ENCODE measurements at regions not wholly inside any gene's neighbourhood (a gene's known extent, or its start where the extent isn't known, plus 50 kb on each side); places are given as distances from the start of the nearest gene placed in this dataset.

- no peak for DNase-seq
These were observed 156.2 kb upstream of the NSMCE3 start for GRCh38 chr15:29425864-29426263.

DNA sequence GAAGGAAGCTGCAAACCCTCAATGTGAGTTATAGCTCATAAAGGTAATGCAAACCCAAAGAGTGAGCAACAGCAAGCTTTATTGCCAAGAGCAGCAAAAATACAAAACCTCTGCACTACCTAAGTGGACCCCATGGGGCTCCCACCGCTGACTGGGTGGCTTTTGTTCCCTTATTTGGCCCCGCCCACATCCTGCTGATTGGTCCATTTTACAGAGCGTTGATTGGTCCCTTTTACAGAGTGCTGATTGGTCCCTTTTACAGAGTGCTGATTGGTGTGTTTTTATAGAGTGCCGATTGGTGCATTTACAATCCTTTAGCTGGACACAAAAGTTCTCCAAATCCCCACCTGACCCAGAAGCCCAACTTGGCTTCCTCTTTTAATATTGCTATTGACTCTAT, 154.5 kb upstream of the NSMCE3 start:
- DNase-seq = no peak

DNA sequence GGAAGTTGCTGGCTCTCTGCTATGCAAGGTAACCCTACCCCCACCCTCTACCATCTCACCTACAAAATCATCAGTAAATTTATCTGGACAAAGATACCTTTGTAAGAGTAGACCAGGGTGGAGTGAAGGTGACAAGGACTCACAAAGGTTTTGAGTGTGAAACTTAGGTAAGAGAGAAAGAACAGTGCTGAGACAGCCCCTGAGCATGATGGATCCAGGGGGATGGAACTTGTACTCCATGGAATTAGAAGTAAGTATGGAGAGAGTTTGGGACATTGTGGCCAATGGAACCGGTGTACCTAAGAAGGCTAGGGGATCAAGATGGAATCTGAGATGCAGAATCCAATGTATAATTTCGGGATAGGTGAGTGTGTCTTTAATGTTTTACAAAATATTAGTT, 153.0 kb upstream of the NSMCE3 start:
- no peak for DNase-seq

DNA sequence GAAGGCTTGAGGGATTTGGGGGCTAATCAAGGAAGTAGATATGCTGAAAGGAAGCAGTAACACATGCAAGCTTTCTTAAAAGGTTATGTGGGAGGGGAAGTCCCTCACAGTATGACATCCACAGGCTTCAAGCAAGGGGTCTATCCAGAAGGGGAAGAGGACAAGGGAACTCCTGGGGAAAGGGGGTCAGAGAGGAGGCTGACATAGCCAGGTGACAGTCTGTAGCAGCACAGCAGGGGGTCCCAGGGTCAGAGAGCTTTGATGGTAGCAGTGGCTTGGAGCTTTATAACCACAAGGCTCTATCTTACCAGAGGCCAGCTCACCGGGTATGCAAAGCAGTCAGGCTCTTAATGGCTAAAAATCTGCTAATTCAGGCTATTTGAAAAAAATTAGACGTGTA, 150.6 kb upstream of the NSMCE3 start:
- no peak for DNase-seq

DNA sequence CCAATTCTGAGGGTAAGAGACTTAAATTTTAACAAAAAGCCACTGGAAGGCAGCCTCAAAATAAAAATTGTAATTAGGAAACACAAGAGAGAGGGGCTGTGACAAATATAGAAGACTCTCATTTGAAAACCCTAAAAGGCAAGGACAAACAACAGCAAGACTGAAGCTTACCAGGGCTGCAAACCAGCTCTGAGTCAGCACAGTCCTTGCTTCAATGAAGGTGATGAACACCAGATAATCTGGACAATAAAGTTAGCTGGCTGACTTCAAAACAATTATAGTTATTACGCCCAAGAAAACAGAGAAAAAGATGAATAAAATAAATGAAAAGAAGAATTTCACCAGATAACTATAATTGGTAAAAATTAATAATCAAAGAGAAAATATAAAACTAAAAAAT, 149.3 kb upstream of the NSMCE3 start:
- DNase-seq = no peak

DNA sequence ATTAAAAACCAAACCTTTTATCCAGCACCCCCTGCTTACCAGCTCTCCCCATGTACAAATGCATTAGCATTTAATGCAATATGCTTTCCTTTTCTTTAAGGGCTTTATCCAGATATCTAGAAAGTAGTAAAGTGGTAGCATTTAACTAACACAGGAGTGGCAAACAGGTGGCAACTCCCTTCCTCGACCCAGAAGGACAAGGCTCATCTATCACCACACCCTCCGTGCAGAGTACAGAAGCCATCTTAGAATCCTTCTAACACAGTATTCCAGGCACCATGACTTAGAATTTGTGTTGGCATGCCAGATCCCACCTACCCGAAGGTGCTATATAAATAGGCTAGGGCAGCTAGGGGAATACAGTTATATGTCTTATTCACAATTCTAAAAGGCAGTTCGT, 148.6 kb upstream of the NSMCE3 start:
- no peak for DNase-seq

GRCh38 chr15:29411299-29411698, 141.7 kb upstream of the NSMCE3 start:
- no peak for DNase-seq

DNA sequence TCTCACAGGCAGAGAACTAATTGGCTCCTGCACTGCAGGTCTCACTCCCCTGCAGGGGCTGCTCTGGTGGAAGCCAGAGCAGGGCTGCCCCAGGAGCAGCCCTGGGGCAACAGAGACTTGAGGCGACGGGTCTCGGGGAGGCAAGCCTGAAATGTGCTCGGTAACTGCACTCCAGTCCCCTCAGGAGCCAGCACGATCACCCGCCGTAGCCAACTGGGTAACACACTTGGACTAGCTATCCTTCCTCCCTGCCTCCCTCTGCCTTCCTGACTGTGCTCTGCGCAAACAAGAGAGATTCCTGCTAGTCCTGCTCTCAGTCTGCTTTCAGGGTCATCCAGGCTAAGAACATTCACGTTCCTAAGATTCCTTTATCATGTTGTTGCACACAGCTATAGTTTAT, 140.7 kb upstream of the NSMCE3 start:
- no peak for DNase-seq

GRCh38 chr15:29409890-29410289, 140.3 kb upstream of the NSMCE3 start:
- DNase-seq = no peak

- no peak for DNase-seq
These were observed 135.9 kb upstream of the NSMCE3 start for GRCh38 chr15:29405564-29405963.

DNA sequence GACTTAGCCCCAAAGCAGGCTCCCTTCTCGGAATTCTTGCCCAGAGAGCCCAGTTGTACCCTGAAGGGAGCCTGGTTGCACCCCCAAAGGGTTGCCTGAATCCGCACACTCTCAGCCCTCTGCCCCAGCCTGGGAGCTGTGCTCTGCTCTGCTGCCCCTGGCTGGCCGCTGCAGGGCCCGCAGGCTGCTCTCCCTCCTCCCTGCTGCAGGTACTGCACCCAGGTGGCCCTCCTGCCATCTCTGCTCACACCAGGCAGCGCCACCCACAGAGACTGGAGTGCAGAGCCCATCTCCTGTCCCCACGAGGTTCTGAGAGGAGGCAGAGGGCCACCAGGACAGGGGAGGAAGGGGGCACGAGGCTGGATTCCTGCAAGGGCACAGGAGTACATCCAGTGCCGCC, 134.2 kb upstream of the NSMCE3 start:
- DNase-seq = no peak

GRCh38 chr15:29401644-29402043, 132.0 kb upstream of the NSMCE3 start:
- DNase-seq = no peak

DNA sequence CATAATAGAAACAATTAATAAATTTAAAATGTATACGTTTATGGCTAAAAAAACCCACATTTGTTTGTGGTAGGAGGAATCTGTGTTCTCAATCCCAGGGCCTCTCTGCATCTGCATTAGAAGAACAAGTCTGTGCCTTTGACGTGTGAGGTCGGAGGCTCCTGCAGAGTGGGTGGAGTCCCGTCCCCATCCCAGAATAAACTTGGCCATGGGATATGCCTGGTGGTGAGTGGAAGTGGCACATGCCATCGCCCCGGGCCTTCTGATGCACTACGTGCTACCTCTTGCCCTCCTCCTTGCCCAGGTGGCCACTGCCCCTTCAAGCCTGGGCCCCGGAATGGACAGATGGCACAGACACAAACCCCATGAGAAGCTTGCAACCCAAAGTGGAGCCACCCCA, 131.1 kb upstream of the NSMCE3 start:
- no peak for DNase-seq

DNA sequence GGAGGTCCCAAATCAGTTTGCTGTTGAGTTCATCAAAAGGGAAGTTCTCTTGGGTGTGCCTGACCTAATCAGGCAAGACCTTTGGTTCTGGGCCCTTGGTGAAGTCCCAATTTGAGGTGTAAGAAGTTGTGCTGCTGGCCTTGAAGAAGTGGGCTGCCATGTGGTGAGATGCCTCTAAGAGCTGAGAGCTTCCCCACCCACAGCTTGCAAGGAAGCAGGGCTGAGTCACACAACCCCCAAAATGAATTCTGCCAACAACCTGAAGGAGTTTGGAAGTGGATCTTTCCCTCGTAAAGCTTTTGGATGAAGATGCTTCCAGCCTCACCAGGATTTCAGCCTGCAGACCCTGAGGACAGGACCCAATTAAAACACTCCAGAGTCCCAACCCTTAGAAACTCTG, 129.3 kb upstream of the NSMCE3 start:
- no peak for DNase-seq

DNA sequence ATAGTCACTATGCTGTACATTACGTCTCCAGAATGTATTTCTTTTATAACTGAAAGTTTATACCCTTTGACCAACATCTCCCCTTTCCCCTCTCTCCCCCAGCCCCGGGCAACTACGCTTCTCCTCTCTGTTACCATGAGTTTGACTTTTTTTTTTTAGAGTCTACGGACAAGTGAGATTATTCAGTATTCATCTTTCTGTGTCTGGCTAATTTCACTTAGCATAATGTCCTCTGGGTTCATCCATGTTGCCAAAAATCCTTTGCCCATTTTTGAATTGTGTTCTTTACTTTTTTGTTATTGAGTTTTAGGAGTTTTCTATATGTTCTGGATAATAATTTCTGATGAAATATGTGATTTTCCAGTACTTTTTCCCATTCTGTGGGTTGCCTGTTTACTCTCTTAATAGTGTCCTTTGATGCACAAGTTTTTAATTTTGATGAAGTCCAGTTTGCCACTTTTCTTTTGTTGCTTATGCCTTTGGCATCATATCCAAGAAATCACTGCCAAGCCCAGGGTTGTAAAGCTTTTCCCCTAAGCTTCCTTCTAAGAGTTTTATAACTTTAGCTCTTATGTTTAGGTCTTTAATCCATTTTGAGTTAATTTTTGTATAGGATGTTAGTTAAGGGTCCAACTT, 126.7 kb upstream of the NSMCE3 start:
- no peak for DNase-seq

DNA sequence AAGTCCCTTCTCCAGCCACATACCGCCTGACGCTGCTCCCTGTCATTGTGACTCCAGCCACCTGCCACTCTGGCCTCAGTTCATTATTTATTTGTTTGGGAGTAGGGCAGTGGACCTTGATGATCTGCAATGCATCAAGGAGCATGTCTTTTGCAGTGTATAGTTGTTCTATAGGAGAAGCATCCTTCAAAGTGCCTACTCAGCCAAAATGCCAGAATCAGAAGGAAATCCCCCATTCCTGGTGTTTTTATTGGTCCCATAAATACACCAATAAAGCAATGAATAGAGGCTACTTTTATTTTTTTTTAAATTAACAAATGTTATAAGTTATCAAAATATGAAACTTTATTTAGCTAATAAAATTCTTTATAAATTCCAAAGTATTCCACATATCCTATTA, 123.8 kb upstream of the NSMCE3 start:
- no peak for DNase-seq

- no peak for DNase-seq
These were observed 122.7 kb upstream of the NSMCE3 start for GRCh38 chr15:29392358-29392757.

- no peak for DNase-seq
These were observed 120.4 kb upstream of the NSMCE3 start for GRCh38 chr15:29390051-29390450.

- DNase-seq = no peak
These were observed 116.9 kb upstream of the NSMCE3 start for GRCh38 chr15:29386523-29386922.

DNA sequence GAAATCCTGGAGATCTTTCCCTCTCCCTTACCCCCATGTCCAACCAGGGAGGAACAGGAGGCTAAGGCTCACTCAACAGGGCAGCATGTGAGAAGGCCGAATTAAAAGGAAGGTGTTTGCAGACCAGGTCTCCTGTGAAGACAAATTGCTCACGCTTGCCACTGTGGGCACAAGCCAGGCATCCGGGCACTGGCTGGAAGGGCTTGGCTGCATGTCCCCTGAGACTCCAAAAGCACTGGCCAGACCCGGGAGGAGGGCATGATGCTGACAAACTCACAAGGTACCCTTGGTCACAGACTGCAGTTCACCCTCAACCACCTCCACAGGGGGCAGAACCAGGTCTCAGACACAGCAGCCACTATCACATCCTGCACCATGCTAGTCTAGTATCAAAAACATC, 113.7 kb upstream of the NSMCE3 start:
- DNase-seq = no peak

GRCh38 chr15:29382862-29383261, 113.2 kb upstream of the NSMCE3 start:
- no peak for DNase-seq

- no peak for DNase-seq
These were observed 110.8 kb upstream of the NSMCE3 start for GRCh38 chr15:29380466-29380865.

DNA sequence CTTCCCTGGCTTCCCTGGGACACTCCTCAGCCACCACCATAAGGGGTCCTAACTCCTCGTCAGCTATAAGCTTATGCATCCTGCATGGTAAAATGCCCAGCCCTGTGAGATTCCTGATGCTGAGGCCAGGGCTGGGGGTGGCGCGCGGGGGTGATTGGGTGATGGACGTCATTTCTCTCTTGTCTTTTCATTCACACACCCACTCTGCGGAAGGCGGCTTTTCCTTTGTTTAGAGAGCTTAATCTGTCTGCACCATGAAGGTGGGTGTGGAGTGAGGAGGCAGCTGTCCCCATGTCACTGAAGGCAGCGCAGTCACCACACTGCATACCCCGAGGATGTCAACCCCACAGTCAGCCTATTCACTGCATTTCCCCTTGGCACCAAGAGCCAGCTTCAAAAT, 110.0 kb upstream of the NSMCE3 start:
- no peak for DNase-seq

- DNase-seq = no peak
These were observed 107.5 kb upstream of the NSMCE3 start for GRCh38 chr15:29377161-29377560.

- peak in 1 of 2 donors; percentile 2 for DNase-seq
These were observed 107.0 kb upstream of the NSMCE3 start for GRCh38 chr15:29376590-29376989.
